Lung (tissue), 11 donors: ENCODE measurements at regions not wholly inside any gene's neighbourhood (a gene's known extent, or its start where the extent isn't known, plus 50 kb on each side); places are given as distances from the start of the nearest gene placed in this dataset.
"Not testable (repeated sequence)": the region's sequence is repeated elsewhere in the genome, so short reads cannot be mapped to it uniquely, and the experiment has no call there.

Experiments
- ATAC-seq: fragments of 200-7000 bp; cut with Tn5 transposase; one replicate; pipeline ENCODE4 v1.9.1; 2020; ENCODE audit warnings: moderate number of reproducible peaks; ENCODE audit not compliant: insufficient read depth, low FRiP score
- DNase-seq, 3 donors: peaks; one replicate each; pipeline ENCODE4 v3.0.0-alpha.2; 2013 to 2017
- H3K27ac ChIP-seq, 2 donors: one replicate each; pipeline ENCODE4 v1.5.1; 2013; ENCODE audit warnings: mild to moderate bottlenecking in 2 of 2, moderate library complexity in 2 of 2, control low read depth in 1 of 2, inconsistent platforms in 1 of 2, low read depth in 1 of 2, low read length in 1 of 2
- H3K27me3 ChIP-seq, 3 donors: one replicate each; pipeline ENCODE4 v1.5.1; 2013; ENCODE audit warnings: low read length in 2 of 3; ENCODE audit not compliant: control insufficient read depth in 3 of 3, insufficient read depth in 3 of 3
- H3K36me3 ChIP-seq, 4 donors: one replicate each; pipeline ENCODE4 v1.5.1; 2013; ENCODE audit warnings: low read length in 4 of 4, mild to moderate bottlenecking in 1 of 4, moderate library complexity in 1 of 4; ENCODE audit not compliant: control insufficient read depth in 4 of 4, insufficient read depth in 4 of 4
- H3K4me1 ChIP-seq, 5 donors: one replicate each; pipeline ENCODE4 v1.5.1; 2013; ENCODE audit warnings: low read length in 5 of 5, mild to moderate bottlenecking in 2 of 5, moderate library complexity in 1 of 5; ENCODE audit not compliant: control insufficient read depth in 5 of 5, insufficient read depth in 5 of 5
- H3K4me3 ChIP-seq: one replicate; pipeline ENCODE4 v1.5.1; 2013; ENCODE audit warnings: mild to moderate bottlenecking, control low read depth, moderate library complexity
- H3K9ac ChIP-seq, 2 donors: one replicate each; pipeline ENCODE4 v1.5.1; 2013; ENCODE audit warnings: low read length in 2 of 2, control low read depth in 1 of 2; ENCODE audit not compliant: insufficient read depth in 1 of 2
- H3K9me3 ChIP-seq, 4 donors: one replicate each; pipeline ENCODE4 v1.5.1; 2013; ENCODE audit warnings: low read length in 3 of 4, mild to moderate bottlenecking in 1 of 4, moderate library complexity in 1 of 4; ENCODE audit not compliant: control insufficient read depth in 4 of 4, insufficient read depth in 3 of 4
- WGBS, 2 donors: extraction: QIAGEN DNeasy Blood & Tissue Kit; methylation state at CpG; one replicate each; pipeline ENCODE4 v1.1.7; 2013; 5-methylcytosine and 5-hydroxymethylcytosine counted together
- TF ChIP-seq, protein P1 (sequence below): IDR thresholded peaks from 2 replicates; pipeline ENCODE4 v1.5.1; 2012; ENCODE audit warnings: mild to moderate bottlenecking; ENCODE audit errors: control extremely low read depth, extremely low read depth
- donor health status: control.
- donor health status: control.
- donor health status: Bipolar disorder and iron deficiency.
- donor health status: healthy.
- donor health status: DM: yes; HTN: yes; CAD: no.

DNA sequence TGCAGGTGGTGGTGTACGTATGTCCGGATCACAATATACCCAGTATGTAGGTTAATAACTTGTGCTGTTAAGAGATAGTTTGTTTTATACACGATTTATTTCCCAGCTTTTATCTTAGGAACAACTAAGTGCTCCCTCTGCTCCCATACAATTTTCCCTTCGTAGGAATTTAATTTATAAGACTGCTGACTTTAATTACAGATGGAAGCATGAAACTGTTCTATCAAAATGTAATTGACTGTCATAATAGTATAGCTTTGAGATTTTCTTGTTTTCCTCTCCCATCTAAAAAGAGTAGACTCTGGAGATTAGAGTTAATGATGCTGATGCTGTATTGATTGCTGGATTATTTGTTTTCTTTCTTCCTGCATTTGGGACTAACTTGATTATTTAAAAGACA is 370.7 kb upstream of the SGO1 start:
- TF ChIP-seq, protein P1, sequence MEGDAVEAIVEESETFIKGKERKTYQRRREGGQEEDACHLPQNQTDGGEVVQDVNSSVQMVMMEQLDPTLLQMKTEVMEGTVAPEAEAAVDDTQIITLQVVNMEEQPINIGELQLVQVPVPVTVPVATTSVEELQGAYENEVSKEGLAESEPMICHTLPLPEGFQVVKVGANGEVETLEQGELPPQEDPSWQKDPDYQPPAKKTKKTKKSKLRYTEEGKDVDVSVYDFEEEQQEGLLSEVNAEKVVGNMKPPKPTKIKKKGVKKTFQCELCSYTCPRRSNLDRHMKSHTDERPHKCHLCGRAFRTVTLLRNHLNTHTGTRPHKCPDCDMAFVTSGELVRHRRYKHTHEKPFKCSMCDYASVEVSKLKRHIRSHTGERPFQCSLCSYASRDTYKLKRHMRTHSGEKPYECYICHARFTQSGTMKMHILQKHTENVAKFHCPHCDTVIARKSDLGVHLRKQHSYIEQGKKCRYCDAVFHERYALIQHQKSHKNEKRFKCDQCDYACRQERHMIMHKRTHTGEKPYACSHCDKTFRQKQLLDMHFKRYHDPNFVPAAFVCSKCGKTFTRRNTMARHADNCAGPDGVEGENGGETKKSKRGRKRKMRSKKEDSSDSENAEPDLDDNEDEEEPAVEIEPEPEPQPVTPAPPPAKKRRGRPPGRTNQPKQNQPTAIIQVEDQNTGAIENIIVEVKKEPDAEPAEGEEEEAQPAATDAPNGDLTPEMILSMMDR: no peak
- ATAC-seq (no peak), DNase-seq (no peak)
- no peaks in the 10 kb centered on the region for H3K36me3 ChIP-seq
- H3K4me1 ChIP-seq: no peaks in the 10 kb centered on the region
- 85 to 89% methylated on average over 4 of the region's 4 CpGs for WGBS, 2 donors
- no peaks in the 10 kb centered on the region for H3K27me3 ChIP-seq
- no peak overlapping the region for H3K4me3 ChIP-seq
- H3K27ac ChIP-seq: no peak overlapping the region
- H3K9ac ChIP-seq: no peak overlapping the region
- H3K9me3 ChIP-seq: no peaks in the 10 kb centered on the region

DNA sequence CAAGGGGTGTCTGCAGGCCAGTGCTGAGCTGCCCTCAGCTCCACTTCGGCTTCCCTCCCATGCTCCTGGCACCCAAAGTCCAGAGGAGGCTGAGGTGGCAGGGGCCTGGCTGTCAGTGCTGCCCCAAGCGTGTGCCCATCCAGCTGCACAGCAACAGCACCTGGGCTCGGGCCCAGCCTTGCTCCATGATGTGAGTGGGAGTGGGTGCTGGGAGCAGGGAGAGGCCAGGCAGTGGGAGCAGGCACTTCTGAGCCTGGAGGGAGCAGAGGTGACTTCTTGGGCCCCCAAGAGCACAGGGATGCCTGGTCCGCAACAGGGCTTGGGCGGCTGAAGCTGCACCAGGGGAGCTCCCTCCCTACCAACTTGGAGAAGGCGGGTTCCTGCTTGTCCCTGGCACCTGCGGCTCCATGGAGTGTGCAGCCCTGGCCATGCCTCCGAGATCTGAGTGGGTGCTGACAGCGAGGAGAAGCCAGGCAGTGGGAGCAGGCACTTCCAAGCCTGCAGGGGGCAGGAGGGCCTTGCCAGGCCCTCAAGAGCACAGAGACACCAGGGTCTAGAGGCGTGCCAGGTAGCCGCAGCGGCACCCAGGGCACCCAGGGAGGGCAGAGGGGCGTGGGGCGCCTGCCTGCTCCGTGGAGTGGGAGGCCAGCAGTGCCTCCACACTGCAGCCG is 366.7 kb upstream of the SGO1 start:
- H3K4me1 ChIP-seq: no peaks in the 10 kb centered on the region
- no peaks in the 10 kb centered on the region for H3K9me3 ChIP-seq
- H3K36me3 ChIP-seq: no peaks in the 10 kb centered on the region
- H3K27ac ChIP-seq: no peak overlapping the region
- no peaks in the 10 kb centered on the region for H3K27me3 ChIP-seq
- TF ChIP-seq, protein P1: no peak
- ATAC-seq: no peak
- 91 to 94% methylated on average over 16 of the region's 16 CpGs for WGBS, 2 donors
- no peak for DNase-seq
- H3K4me3 ChIP-seq: no peak overlapping the region
- H3K9ac ChIP-seq: no peak overlapping the region

DNA sequence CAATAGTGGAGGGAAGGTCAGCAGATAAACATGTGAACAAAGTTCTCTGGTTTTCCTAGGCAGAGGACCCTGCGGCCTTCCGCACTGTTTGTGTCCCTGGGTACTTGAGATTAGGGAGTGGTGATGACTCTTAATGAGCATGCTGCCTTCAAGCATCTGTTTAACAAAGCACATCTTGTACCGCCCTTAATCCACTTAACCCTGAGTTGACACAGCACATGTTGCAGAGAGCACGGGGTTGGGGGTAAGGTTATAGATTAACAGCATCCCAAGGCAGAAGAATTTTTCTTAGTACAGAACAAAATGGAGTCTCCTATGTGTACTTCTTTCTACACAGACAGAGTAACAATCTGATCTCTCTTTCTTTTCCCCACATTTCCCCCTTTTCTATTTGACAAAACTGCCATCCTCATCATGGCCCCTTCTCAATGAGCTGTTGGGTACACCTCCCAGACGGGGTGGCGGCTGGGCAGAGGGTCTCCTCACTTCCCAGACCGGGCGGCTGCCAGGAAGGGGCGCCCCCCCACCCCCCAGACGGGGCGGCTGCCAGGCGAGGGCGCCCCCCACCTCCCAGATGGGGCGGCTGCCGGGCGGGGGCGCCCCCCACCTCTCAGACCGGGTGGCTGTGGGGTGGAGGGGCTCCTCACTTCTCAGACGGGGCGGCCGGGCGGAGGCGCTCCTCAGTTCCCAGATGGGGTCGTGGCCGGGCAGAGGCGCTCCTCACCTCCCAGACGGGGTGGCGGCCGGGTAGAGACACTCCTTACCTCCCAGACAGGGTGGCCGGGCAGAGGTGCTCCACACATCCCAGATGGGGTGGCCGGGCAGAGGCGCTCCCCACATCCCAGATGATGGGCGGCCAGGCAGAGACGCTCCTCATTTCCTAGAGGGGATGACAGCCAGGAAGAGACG is 361.6 kb upstream of the SGO1 start:
- 91 to 96% methylated on average over 32 to 35 of the region's 35 CpGs for WGBS, 2 donors
- not testable (repeated sequence) for DNase-seq, H3K9me3 ChIP-seq, H3K27me3 ChIP-seq, H3K27ac ChIP-seq, H3K4me1 ChIP-seq, ATAC-seq, H3K4me3 ChIP-seq, H3K9ac ChIP-seq, H3K36me3 ChIP-seq

DNA sequence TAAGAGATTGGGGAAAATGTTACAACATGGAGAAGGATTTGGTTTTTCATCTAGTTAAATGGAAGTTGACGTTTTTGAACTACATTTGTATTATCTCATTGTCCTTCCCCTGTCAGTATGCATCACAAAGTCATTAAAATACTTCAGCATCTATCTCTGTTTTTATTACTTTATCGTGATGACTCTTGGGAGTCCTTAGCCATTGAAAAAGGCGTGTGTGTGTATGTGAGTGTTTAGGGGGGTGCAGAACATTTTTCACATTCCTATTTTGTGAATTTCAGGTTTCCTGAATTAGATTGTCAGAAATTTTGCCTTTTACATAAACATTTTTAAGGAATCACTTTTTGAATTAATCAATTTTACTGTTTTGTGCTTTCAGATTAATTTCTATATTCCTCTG is 360.6 kb upstream of the SGO1 start:
- Histone ChIP-seq H3K9me3 (no peaks in the 10 kb centered on the region), H3K27ac (no peak overlapping the region), H3K36me3 (no peaks in the 10 kb centered on the region), H3K27me3 (no peaks in the 10 kb centered on the region), H3K4me1 (no peaks in the 10 kb centered on the region), H3K9ac (no peak overlapping the region), H3K4me3 (no peak overlapping the region)
- no peak for ATAC-seq
- TF ChIP-seq, protein P1: no peak
- no peak for DNase-seq
- WGBS, 2 donors: 68 to 84% methylated on average over 3 of the region's 3 CpGs
